A673 (cell line): ENCODE measurements at regions not wholly inside any gene's neighbourhood (a gene's known extent, or its start where the extent isn't known, plus 50 kb on each side); places are given as distances from the start of the nearest gene placed in this dataset.

Source experiments
- CTCF ChIP-seq: fragments of 300-800, 200-600 bp; sonication (generic); conservative IDR thresholded peaks from 2 replicates; pipeline ENCODE4 v1.5.1; 2017; ENCODE audit warnings: low read depth, mild to moderate bottlenecking, antibody characterized with exemption, low read length, moderate library complexity, mixed read lengths
- EZH2 ChIP-seq: fragments of 200-600 bp; sonication (generic); IDR thresholded peaks from 2 replicates; pipeline ENCODE4 v1.6.1; 2017; ENCODE audit warnings: borderline replicate concordance, low read depth, mild to moderate bottlenecking, mixed read lengths, antibody characterized with exemption, low read length; ENCODE audit not compliant: poor library complexity, severe bottlenecking

DNA sequence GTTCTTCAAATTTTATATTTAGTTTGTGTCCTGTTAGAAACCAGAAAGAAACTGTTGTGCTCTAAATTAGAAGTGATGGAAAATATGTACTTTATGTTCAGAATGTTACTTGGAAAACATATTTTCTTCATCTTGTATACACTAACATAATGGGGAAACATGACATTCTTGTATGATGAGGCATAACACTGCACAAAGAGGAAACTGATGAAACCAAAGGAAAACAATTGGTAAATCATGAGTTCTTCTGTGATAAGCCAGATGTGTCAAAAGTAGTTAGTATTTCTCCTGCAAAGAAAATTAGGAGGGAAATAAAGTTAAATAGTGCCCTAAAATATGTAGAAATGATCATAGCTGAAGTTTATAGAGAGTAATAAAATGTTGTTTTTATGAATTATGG lies 111.1 kb upstream of the FBN2 start:
- TF ChIP-seq CTCF = no peak
- no peak for TF ChIP-seq EZH2
